GM18511 (cell line): ENCODE measurements at regions not wholly inside any gene's neighbourhood (a gene's known extent, or its start where the extent isn't known, plus 50 kb on each side); places are given as distances from the start of the nearest gene placed in this dataset.

ENCODE experiments used
- ATAC-seq: cut with Tn5 transposase; IDR thresholded peaks from one replicate; pipeline ENCODE4 v1.9.1; 2021; ENCODE audit warnings: mild to moderate bottlenecking, moderate library complexity; ENCODE audit not compliant: unreplicated experiment

- no peak for ATAC-seq
These were observed 239.1 kb upstream of the HTR2A start for GRCh38 chr13:47135800-47136503.

GRCh38 chr13:47134939-47135489, 238.2 kb upstream of the HTR2A start:
- peak; percentile 58 for ATAC-seq

GRCh38 chr13:47133011-47133445, 236.2 kb upstream of the HTR2A start:
- no peak for ATAC-seq

- no peak for ATAC-seq
These were observed 232.6 kb upstream of the HTR2A start for GRCh38 chr13:47129461-47129860.

- ATAC-seq: no peak
These were observed 229.6 kb upstream of the HTR2A start for GRCh38 chr13:47126432-47126831.

GRCh38 chr13:47121092-47121763, 224.4 kb upstream of the HTR2A start:
- no peak for ATAC-seq

- no peak for ATAC-seq
These were observed 223.4 kb upstream of the HTR2A start for GRCh38 chr13:47120282-47120681.

GRCh38 chr13:47119575-47120235, 222.9 kb upstream of the HTR2A start:
- ATAC-seq: no peak

GRCh38 chr13:47117268-47117667, 220.4 kb upstream of the HTR2A start:
- no peak for ATAC-seq

- ATAC-seq: no peak
These were observed 217.2 kb upstream of the HTR2A start for GRCh38 chr13:47114030-47114429.

- no peak for ATAC-seq
These were observed 216.0 kb upstream of the HTR2A start for GRCh38 chr13:47112903-47113299.

GRCh38 chr13:47112205-47112902, 215.5 kb upstream of the HTR2A start:
- no peak for ATAC-seq

- ATAC-seq: no peak
These were observed 214.6 kb upstream of the HTR2A start for GRCh38 chr13:47111499-47111898.

GRCh38 chr13:47110833-47111240, 214.0 kb upstream of the HTR2A start:
- no peak for ATAC-seq

- no peak for ATAC-seq
These were observed 213.3 kb upstream of the HTR2A start for GRCh38 chr13:47110141-47110540.

GRCh38 chr13:47109028-47109427, 212.2 kb upstream of the HTR2A start:
- ATAC-seq: peak; percentile 95

- peak; percentile 90 for ATAC-seq
These were observed 203.5 kb upstream of the HTR2A start for GRCh38 chr13:47100214-47100853.

GRCh38 chr13:47094734-47095434, 198.0 kb upstream of the HTR2A start:
- peak; percentile 96 for ATAC-seq

- ATAC-seq: no peak
These were observed 195.3 kb upstream of the HTR2A start for GRCh38 chr13:47092202-47092601.

- no peak for ATAC-seq
These were observed 191.0 kb upstream of the HTR2A start for GRCh38 chr13:47087841-47088240.
